ENCODE measurements at regions not wholly inside any gene's neighbourhood (a gene's known extent, or its start where the extent isn't known, plus 50 kb on each side); places are given as distances from the start of the nearest gene placed in this dataset.
A peak's percentile ranks its signal among the peaks of the same experiment; 100 is the strongest.

- peaks cover 4% of the 10 kb centered on the region for H3K4me1 ChIP-seq (ENCODE audit: control insufficient read depth, insufficient read depth, low read length, poor library complexity, severe bottlenecking)
- no peak overlapping the region for H3K27ac ChIP-seq (ENCODE audit: low read depth, low read length, severe bottlenecking)
- 67% methylated on average over 1 of the region's 1 CpG; no CpG with 5 or more reads in 1 of the 2 experiments for WGBS, 2 experiments (ENCODE audit: insufficient coverage in 2 of 2)
- H3K4me3 ChIP-seq (ENCODE audit: extremely low read depth, insufficient read depth, low read length, poor library complexity, severe bottlenecking): no peak overlapping the region
- H3K9me3 ChIP-seq (ENCODE audit: control insufficient read depth, low read length): peaks cover 12% of the 10 kb centered on the region
- no peaks in the 10 kb centered on the region for H3K36me3 ChIP-seq (ENCODE audit: control insufficient read depth, insufficient read depth, low read length)
Measured at GRCh38 chr5:124377386-124377785, 369.1 kb downstream of the ZNF608 start.

GRCh38 chr5:124373883-124374282 lies 372.6 kb downstream of the ZNF608 start:
- H3K4me3 ChIP-seq (ENCODE audit: extremely low read depth, insufficient read depth, low read length, poor library complexity, severe bottlenecking): no peak overlapping the region
- H3K27ac ChIP-seq (ENCODE audit: low read depth, low read length, severe bottlenecking): no peak overlapping the region
- no peaks in the 10 kb centered on the region for H3K36me3 ChIP-seq (ENCODE audit: control insufficient read depth, insufficient read depth, low read length)
- H3K4me1 ChIP-seq (ENCODE audit: control insufficient read depth, insufficient read depth, low read length, poor library complexity, severe bottlenecking): peaks cover 4% of the 10 kb centered on the region
- WGBS, 2 experiments (ENCODE audit: insufficient coverage in 2 of 2): 100% methylated on average over 1 of the region's 3 CpGs
- H3K9me3 ChIP-seq (ENCODE audit: control insufficient read depth, low read length): no peaks in the 10 kb centered on the region

- WGBS, 2 experiments (ENCODE audit: insufficient coverage in 2 of 2): 73 to 79% methylated on average over 3 of the region's 4 CpGs
- peak overlapping the region; percentile 57 for H3K27ac ChIP-seq (ENCODE audit: low read depth, low read length, severe bottlenecking)
- H3K9me3 ChIP-seq (ENCODE audit: control insufficient read depth, low read length): no peaks in the 10 kb centered on the region
- H3K36me3 ChIP-seq (ENCODE audit: control insufficient read depth, insufficient read depth, low read length): no peaks in the 10 kb centered on the region
- H3K4me3 ChIP-seq (ENCODE audit: extremely low read depth, insufficient read depth, low read length, poor library complexity, severe bottlenecking): no peak overlapping the region
- H3K4me1 ChIP-seq (ENCODE audit: control insufficient read depth, insufficient read depth, low read length, poor library complexity, severe bottlenecking): peaks cover 4% of the 10 kb centered on the region
Measured at GRCh38 chr5:124372457-124372856, 374.0 kb downstream of the ZNF608 start.

GRCh38 chr5:124371111-124371706 lies 375.2 kb downstream of the ZNF608 start:
- no peaks in the 10 kb centered on the region for H3K9me3 ChIP-seq (ENCODE audit: control insufficient read depth, low read length)
- no peaks in the 10 kb centered on the region for H3K4me1 ChIP-seq (ENCODE audit: control insufficient read depth, insufficient read depth, low read length, poor library complexity, severe bottlenecking)
- H3K4me3 ChIP-seq (ENCODE audit: extremely low read depth, insufficient read depth, low read length, poor library complexity, severe bottlenecking): no peak overlapping the region
- 79 to 90% methylated on average over 4 of the region's 4 CpGs for WGBS, 2 experiments (ENCODE audit: insufficient coverage in 2 of 2)
- H3K36me3 ChIP-seq (ENCODE audit: control insufficient read depth, insufficient read depth, low read length): no peaks in the 10 kb centered on the region
- H3K27ac ChIP-seq (ENCODE audit: low read depth, low read length, severe bottlenecking): no peak overlapping the region

GRCh38 chr5:124370601-124371000 lies 375.8 kb downstream of the ZNF608 start:
- Histone ChIP-seq H3K27ac (ENCODE audit: low read depth, low read length, severe bottlenecking) (no peak overlapping the region), H3K9me3 (ENCODE audit: control insufficient read depth, low read length) (no peaks in the 10 kb centered on the region), H3K4me1 (ENCODE audit: control insufficient read depth, insufficient read depth, low read length, poor library complexity, severe bottlenecking) (no peaks in the 10 kb centered on the region), H3K4me3 (ENCODE audit: extremely low read depth, insufficient read depth, low read length, poor library complexity, severe bottlenecking) (no peak overlapping the region), H3K36me3 (ENCODE audit: control insufficient read depth, insufficient read depth, low read length) (no peaks in the 10 kb centered on the region)

GRCh38 chr5:124365361-124365801 lies 381.1 kb downstream of the ZNF608 start:
- H3K4me3 ChIP-seq (ENCODE audit: extremely low read depth, insufficient read depth, low read length, poor library complexity, severe bottlenecking): no peak overlapping the region
- H3K9me3 ChIP-seq (ENCODE audit: control insufficient read depth, low read length): no peaks in the 10 kb centered on the region
- H3K27ac ChIP-seq (ENCODE audit: low read depth, low read length, severe bottlenecking): no peak overlapping the region
- no peaks in the 10 kb centered on the region for H3K4me1 ChIP-seq (ENCODE audit: control insufficient read depth, insufficient read depth, low read length, poor library complexity, severe bottlenecking)
- WGBS, 2 experiments (ENCODE audit: insufficient coverage in 2 of 2): 91 to 94% methylated on average over 3 of the region's 4 CpGs
- H3K36me3 ChIP-seq (ENCODE audit: control insufficient read depth, insufficient read depth, low read length): no peaks in the 10 kb centered on the region

GRCh38 chr5:124355928-124356327 lies 390.5 kb downstream of the ZNF608 start:
- Histone ChIP-seq H3K27ac (ENCODE audit: low read depth, low read length, severe bottlenecking) (no peak overlapping the region), H3K4me1 (ENCODE audit: control insufficient read depth, insufficient read depth, low read length, poor library complexity, severe bottlenecking) (no peaks in the 10 kb centered on the region), H3K9me3 (ENCODE audit: control insufficient read depth, low read length) (no peaks in the 10 kb centered on the region), H3K4me3 (ENCODE audit: extremely low read depth, insufficient read depth, low read length, poor library complexity, severe bottlenecking) (no peak overlapping the region), H3K36me3 (ENCODE audit: control insufficient read depth, insufficient read depth, low read length) (no peaks in the 10 kb centered on the region)
- 83 to 100% methylated on average over 1 of the region's 1 CpG for WGBS, 2 experiments (ENCODE audit: insufficient coverage in 2 of 2)

GRCh38 chr5:124353016-124353415 lies 393.4 kb downstream of the ZNF608 start:
- Histone ChIP-seq H3K9me3 (ENCODE audit: control insufficient read depth, low read length) (no peaks in the 10 kb centered on the region), H3K4me1 (ENCODE audit: control insufficient read depth, insufficient read depth, low read length, poor library complexity, severe bottlenecking) (no peaks in the 10 kb centered on the region), H3K4me3 (ENCODE audit: extremely low read depth, insufficient read depth, low read length, poor library complexity, severe bottlenecking) (no peak overlapping the region), H3K27ac (ENCODE audit: low read depth, low read length, severe bottlenecking) (no peak overlapping the region), H3K36me3 (ENCODE audit: control insufficient read depth, insufficient read depth, low read length) (no peaks in the 10 kb centered on the region)
- 83% methylated on average over 2 of the region's 5 CpGs; no CpG with 5 or more reads in 1 of the 2 experiments for WGBS, 2 experiments (ENCODE audit: insufficient coverage in 2 of 2)

- 79 to 100% methylated on average over 3 to 4 of the region's 4 CpGs for WGBS, 2 experiments (ENCODE audit: insufficient coverage in 2 of 2)
- Histone ChIP-seq H3K27ac (ENCODE audit: low read depth, low read length, severe bottlenecking) (no peak overlapping the region), H3K4me3 (ENCODE audit: extremely low read depth, insufficient read depth, low read length, poor library complexity, severe bottlenecking) (no peak overlapping the region), H3K4me1 (ENCODE audit: control insufficient read depth, insufficient read depth, low read length, poor library complexity, severe bottlenecking) (no peaks in the 10 kb centered on the region), H3K9me3 (ENCODE audit: control insufficient read depth, low read length) (no peaks in the 10 kb centered on the region), H3K36me3 (ENCODE audit: control insufficient read depth, insufficient read depth, low read length) (no peaks in the 10 kb centered on the region)
Measured at GRCh38 chr5:124352312-124352711, 394.1 kb downstream of the ZNF608 start.

GRCh38 chr5:124349931-124350330 lies 396.5 kb downstream of the ZNF608 start:
- 100% methylated on average over 3 to 4 of the region's 4 CpGs for WGBS, 2 experiments (ENCODE audit: insufficient coverage in 2 of 2)
- Histone ChIP-seq H3K9me3 (ENCODE audit: control insufficient read depth, low read length) (no peaks in the 10 kb centered on the region), H3K4me3 (ENCODE audit: extremely low read depth, insufficient read depth, low read length, poor library complexity, severe bottlenecking) (no peak overlapping the region), H3K27ac (ENCODE audit: low read depth, low read length, severe bottlenecking) (no peak overlapping the region), H3K36me3 (ENCODE audit: control insufficient read depth, insufficient read depth, low read length) (no peaks in the 10 kb centered on the region), H3K4me1 (ENCODE audit: control insufficient read depth, insufficient read depth, low read length, poor library complexity, severe bottlenecking) (no peaks in the 10 kb centered on the region)

- peaks cover 3% of the 10 kb centered on the region for H3K4me1 ChIP-seq (ENCODE audit: control insufficient read depth, insufficient read depth, low read length, poor library complexity, severe bottlenecking)
- no peak overlapping the region for H3K27ac ChIP-seq (ENCODE audit: low read depth, low read length, severe bottlenecking)
- no peak overlapping the region for H3K4me3 ChIP-seq (ENCODE audit: extremely low read depth, insufficient read depth, low read length, poor library complexity, severe bottlenecking)
- H3K36me3 ChIP-seq (ENCODE audit: control insufficient read depth, insufficient read depth, low read length): no peaks in the 10 kb centered on the region
- no peaks in the 10 kb centered on the region for H3K9me3 ChIP-seq (ENCODE audit: control insufficient read depth, low read length)
- WGBS, 2 experiments (ENCODE audit: insufficient coverage in 2 of 2): 88 to 100% methylated on average over 4 of the region's 5 CpGs
Measured at GRCh38 chr5:124343451-124343867, 403.0 kb downstream of the ZNF608 start.
